Vagina (tissue), 2 donors: ENCODE measurements at regions not wholly inside any gene's neighbourhood (a gene's known extent, or its start where the extent isn't known, plus 50 kb on each side); places are given as distances from the start of the nearest gene placed in this dataset.

Experiments used
- CTCF ChIP-seq, 3 experiments: fragments of 450-650 bp in 2 of 3; fragments of 200-600 bp in 1 of 3; sonication (generic) in 1 of 3; IDR thresholded peaks; one replicate each; pipeline ENCODE4 v1.5.1; 2017 to 2019; ENCODE audit warnings: antibody characterized with exemption in 3 of 3, mild to moderate bottlenecking in 2 of 3, moderate library complexity in 2 of 3
- POLR2A ChIP-seq, 2 donors: fragments of 450-650 bp; IDR thresholded peaks; one replicate each; pipeline ENCODE4 v1.6.1; 2017; ENCODE audit warnings: antibody characterized with exemption in 2 of 2, mild to moderate bottlenecking in 2 of 2, moderate library complexity in 2 of 2
- POLR2AphosphoS5 ChIP-seq, 2 donors: sonication (generic); formaldehyde crosslinking; IDR thresholded peaks; one replicate each; pipeline ENCODE4 v1.9.0; 2017; ENCODE audit warnings: antibody characterized with exemption in 2 of 2, mild to moderate bottlenecking in 2 of 2, low read depth in 1 of 2; ENCODE audit not compliant: insufficient read depth in 1 of 2

- TF ChIP-seq CTCF (IDR thresholded peaks at IDR 0.05) (no peak), POLR2A (IDR thresholded peaks at IDR 0.05) (no peak), POLR2AphosphoS5 (IDR thresholded peaks at IDR 0.05; ENCODE audit: insufficient read depth in 1 of 2, low read depth in 1 of 2) (no peak)
Measured at GRCh38 chr3:153670577-153670976, 450.6 kb upstream of the ARHGEF26 start.
